Breast epithelium (tissue), 3 donors: ENCODE measurements at regions not wholly inside any gene's neighbourhood (a gene's known extent, or its start where the extent isn't known, plus 50 kb on each side); places are given as distances from the start of the nearest gene placed in this dataset.

ENCODE experiments used
- CTCF ChIP-seq, 3 donors: fragments of 450-650 bp; IDR thresholded peaks; one replicate each; pipeline ENCODE4 v1.5.1; 2016 to 2017; ENCODE audit warnings: antibody characterized with exemption in 3 of 3, mild to moderate bottlenecking in 3 of 3, moderate library complexity in 3 of 3
- POLR2A ChIP-seq: fragments of 450-650 bp; IDR thresholded peaks from one replicate; pipeline ENCODE4 v1.6.1; 2016; ENCODE audit warnings: antibody characterized with exemption, mild to moderate bottlenecking, moderate library complexity
- POLR2AphosphoS5 ChIP-seq, 3 donors: sonication (generic); formaldehyde crosslinking; IDR thresholded peaks; one replicate each; pipeline ENCODE4 v1.6.1; 2017; ENCODE audit warnings: antibody characterized with exemption in 3 of 3

GRCh38 chr2:204143216-204144014 lies 206.9 kb downstream of the ICOS start:
- TF ChIP-seq POLR2A (no peak), POLR2AphosphoS5 (IDR thresholded peaks at IDR 0.05) (no peak), CTCF (IDR thresholded peaks at IDR 0.05) (no peak)
